Stimulated activated CD4-positive, alpha-beta T cell treated with anti-CD3 and anti-CD28 coated beads, Interleukin-1b, Interleukin-23, amount 100 ng/mL, for 4 hours (primary cell): ENCODE measurements at regions not wholly inside any gene's neighbourhood (a gene's known extent, or its start where the extent isn't known, plus 50 kb on each side); places are given as distances from the start of the nearest gene placed in this dataset.
"Not testable (repeated sequence)": the region's sequence is repeated elsewhere in the genome, so short reads cannot be mapped to it uniquely, and the experiment has no call there.

ENCODE experiments used
- DNase-seq, 2 donors: peaks; one replicate each; pipeline ENCODE4 v3.0.0-alpha.2; 2020; ENCODE audit warnings: low read depth in 2 of 2

DNA sequence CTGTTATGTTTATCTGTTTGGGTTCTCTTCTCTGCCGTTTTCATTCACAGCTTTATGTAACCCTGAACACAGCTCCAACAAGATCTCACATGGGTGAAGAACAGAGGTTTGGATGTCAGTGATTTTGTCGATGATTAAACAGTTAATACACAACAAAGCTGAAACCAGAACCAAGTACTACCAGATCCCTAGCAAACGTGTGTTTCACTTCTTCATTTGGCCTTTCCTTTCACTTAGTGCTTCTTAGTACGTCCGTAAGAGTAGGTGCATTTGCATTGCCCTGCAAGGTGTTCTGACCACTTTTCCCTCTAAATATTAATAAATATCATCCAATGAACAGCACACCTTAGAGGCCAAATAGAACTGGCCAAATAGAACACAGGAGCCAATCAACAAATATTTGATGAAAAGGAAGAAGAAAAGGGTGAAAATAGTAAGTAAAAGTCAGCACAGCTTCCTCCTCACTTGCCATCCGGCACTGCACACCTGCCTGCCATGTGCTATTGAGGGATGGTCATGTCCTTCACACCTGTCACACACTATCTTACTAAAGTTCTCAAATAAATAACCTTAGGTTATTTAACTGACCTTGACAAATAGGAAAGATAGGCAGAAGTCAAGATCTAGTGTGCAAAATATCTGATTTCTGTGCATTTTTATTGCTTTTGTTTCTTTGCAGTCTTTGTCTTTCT is 252.6 kb upstream of the ANKRD30A start:
- DNase-seq, result no peak

- no peak for DNase-seq
Observed at GRCh38 chr10:36840788-36841187, 284.6 kb upstream of the ANKRD30A start.

GRCh38 chr10:36837416-36837815 is 288.0 kb upstream of the ANKRD30A start:
- no peak for DNase-seq

DNA sequence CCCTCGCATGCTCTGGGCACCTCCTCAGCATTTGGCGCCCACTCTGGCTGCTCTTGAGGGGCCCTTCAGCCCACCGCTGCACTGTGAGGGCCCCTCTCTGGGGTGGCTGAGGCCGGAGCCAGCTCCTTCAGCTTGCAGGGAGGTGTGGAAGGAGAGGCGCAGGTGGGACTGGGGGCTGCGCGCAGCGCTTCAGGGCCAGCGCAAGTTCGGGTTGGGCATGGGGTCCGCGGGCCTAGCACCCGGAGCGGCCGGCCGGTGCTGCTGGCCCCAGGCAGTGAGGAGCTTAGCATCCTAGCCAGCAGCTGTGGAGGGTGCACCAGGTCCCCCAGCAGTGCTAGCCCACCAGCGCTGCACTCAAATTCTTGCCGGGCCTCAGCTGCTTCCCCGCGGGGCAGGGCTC is 305.6 kb upstream of the ANKRD30A start:
- no peak for DNase-seq

DNA sequence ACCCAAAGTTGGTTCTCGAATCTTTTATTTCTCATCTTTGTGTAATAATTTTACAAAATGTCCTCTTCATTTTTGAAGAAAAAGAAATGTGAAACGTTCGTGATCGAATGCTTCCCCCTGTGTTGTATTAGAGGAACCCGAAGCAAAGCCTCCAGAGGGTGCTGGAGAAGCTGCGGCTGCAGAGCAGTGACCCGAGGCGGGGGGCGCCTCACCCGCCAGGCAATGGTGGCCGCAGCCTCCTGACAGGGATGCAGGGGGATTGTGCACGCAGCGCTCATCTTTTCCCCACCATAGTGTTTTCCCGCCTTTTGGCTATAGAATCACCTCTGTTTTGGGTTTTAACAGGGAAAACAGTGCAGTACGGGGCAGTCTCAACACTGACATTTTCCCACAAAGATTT is 307.5 kb upstream of the ANKRD30A start:
- DNase-seq, result no peak

DNA sequence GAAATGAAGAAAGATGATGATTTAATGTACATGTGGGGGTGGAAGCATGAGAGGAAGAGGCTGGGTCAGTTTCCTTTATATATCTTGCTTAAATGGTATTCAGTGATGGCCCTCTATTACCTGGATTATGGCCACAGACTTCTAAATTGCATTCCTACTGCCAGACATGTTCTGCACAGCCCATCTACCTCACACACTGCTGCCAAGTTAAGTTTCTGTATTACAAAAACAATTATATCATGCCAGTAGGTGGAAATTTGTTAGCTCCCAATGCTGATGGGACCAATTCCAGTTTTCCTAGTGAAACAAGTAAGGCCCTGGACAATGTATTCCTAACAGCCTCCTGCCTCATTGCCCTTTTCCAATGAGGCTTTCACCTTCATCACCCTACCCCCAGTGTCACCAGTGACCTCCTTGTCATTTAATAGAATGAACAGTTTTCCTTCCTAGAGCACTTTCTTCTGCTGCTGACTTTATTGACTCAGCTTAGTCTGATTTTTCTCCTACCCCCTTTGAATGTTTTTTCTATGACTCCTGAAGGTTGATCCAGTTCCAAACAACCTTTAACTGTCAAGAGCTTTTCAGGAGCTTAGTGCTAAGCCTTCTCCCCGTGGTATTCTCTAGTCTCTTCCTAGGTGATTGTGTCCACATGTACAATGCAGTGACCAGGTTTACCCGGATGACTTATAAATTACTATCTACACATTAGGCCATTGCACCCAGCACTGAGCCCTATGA is 316.6 kb upstream of the ANKRD30A start:
- DNase-seq, result no peak

DNA sequence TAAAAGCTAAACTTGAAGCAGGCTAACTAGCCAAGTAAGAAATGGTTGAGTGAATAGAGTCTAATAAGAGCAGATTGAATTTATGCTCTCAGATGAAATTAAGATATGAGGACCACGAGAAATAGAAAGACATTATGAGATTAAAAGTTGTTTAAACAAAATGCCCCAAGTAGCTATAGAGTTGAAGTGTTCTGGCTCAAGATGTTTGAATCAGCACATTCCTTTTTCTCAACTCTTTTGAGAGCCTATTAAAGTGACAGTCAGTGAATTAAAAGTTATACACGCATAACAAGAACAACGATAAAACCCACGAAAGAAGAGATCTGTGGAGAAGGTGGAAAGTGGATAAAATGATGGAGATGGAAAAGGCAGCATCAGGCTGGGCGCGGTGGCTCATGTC is 322.2 kb upstream of the ANKRD30A start:
- no peak for DNase-seq

- DNase-seq, result no peak
Observed at GRCh38 chr10:36802490-36803153, 322.8 kb upstream of the ANKRD30A start.

DNA sequence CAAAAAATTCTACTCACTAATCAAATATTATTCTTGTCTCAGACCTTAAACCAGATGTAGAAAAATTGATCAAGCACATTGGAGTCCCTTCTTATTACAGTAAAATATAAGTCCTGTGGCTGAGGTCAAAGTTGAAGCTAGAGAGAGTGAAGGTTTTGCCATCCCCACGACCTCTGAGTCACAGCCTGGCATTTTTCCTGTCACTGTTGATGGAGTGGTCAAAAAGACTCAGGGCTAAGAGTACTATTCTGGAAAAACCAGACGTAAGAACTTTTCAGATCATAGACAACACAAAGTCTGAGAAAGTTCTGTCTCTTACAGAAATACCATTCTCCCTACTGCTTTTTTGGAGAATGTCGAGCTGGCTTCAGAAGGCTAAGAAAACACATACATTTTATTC is 323.7 kb upstream of the ANKRD30A start:
- DNase-seq, result no peak

DNA sequence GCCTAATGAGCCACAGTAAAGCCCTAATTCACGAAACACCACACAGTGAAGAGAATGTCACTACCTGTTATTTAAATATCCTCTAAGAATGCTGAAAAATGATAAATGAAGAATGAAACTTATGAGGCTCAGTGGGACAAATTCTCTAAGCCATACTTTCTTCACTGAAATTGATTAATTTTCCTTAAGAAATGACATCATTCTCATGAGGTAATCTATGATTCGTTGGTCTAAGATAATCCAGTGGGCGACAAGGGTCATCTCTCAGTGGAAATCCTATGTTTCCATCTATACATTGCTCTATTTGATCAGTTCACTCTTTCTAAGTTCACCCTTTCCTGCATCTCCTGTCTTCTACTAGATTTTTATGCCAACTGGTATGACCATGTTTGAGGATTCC is 330.4 kb upstream of the ANKRD30A start:
- DNase-seq, result no peak

- DNase-seq, result no peak
Observed at GRCh38 chr10:36789974-36790373, 335.4 kb upstream of the ANKRD30A start.

- DNase-seq, result no peak
Observed at GRCh38 chr10:36788152-36788551, 337.2 kb upstream of the ANKRD30A start.

GRCh38 chr10:36783400-36783799 is 342.0 kb upstream of the ANKRD30A start:
- DNase-seq, result no peak

DNA sequence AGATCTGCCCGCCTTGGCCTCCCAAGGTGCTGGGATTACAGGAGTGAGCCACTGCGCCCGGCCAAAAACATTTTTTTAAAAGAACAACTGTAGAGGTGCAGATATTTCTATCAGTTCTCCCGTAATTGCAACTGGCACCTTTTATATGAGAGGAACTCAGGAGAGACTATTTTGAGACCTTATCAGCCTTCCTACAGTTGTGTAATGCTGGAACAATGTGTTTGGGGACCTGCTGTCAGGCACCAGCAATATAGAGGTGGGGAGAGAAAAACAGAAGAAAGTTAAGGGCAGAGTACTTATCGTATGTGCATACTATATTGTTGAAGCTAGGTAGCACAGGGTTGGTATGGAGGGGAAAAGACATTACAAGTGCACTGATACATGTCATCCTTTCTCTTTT is 343.8 kb upstream of the ANKRD30A start:
- no peak for DNase-seq

- no peak for DNase-seq
Observed at GRCh38 chr10:36780158-36780557, 345.2 kb upstream of the ANKRD30A start.

- no peak for DNase-seq
Observed at GRCh38 chr10:36779238-36779846, 346.1 kb upstream of the ANKRD30A start.

GRCh38 chr10:36778651-36779050 is 346.7 kb upstream of the ANKRD30A start:
- DNase-seq, result no peak

- no peak for DNase-seq
Observed at GRCh38 chr10:36773652-36774051, 351.7 kb upstream of the ANKRD30A start.

- DNase-seq, result no peak
Observed at GRCh38 chr10:36771725-36772124, 353.7 kb upstream of the ANKRD30A start.

DNA sequence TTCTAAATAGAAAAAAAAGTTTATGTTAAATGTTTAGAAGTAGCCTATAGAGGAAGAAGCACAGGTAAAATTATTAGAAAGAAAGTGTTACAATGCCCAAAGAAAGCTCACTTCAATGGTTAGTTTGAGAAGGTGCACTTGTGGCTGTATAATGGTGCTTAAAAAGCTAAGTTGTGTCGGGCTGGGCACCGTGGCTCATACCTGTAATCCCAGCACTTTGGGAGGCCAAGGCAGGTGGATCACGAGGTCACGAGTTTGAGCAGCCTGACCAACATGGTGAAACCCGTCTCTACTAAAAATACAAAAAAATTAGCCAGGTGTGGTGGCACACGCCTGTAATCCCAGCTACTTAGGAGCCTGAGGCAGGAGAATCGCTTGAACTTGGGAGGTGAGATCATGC is 355.7 kb upstream of the ANKRD30A start:
- DNase-seq, result not testable (repeated sequence)

GRCh38 chr10:36766940-36767339 is 358.5 kb upstream of the ANKRD30A start:
- no peak for DNase-seq

GRCh38 chr10:36766415-36766810 is 359.0 kb upstream of the ANKRD30A start:
- no peak for DNase-seq
